H1 (cell line): ENCODE measurements at regions not wholly inside any gene's neighbourhood (a gene's known extent, or its start where the extent isn't known, plus 50 kb on each side); places are given as distances from the start of the nearest gene placed in this dataset.

ENCODE experiments used
- BCL11A ChIP-seq, 2 experiments: IDR thresholded peaks; one replicate each; pipeline ENCODE4 v1.6.1; 2011; ENCODE audit warnings: low read depth in 2 of 2, low read length in 2 of 2, mild to moderate bottlenecking in 2 of 2
- CBX5 ChIP-seq: fragments of 300-800, 300-1000 bp; sonication (generic); IDR thresholded peaks from 2 replicates; pipeline ENCODE4 v1.7.1; 2016; ENCODE audit warnings: antibody characterized with exemption, low read length, low read depth
- CHD7 ChIP-seq: fragments of 300-600 bp; sonication (generic); IDR thresholded peaks from 2 replicates; pipeline ENCODE4 v1.7.1; 2012; ENCODE audit warnings: low read length, moderate library complexity, mild to moderate bottlenecking, inconsistent platforms; ENCODE audit not compliant: insufficient replicate concordance
- CTBP2 ChIP-seq: IDR thresholded peaks from 2 replicates; pipeline ENCODE4 v1.7.0; 2011; ENCODE audit warnings: borderline replicate concordance, mild to moderate bottlenecking, moderate library complexity, mixed read lengths, low read length; ENCODE audit not compliant: insufficient read depth, insufficient read length
- GABPA ChIP-seq: IDR thresholded peaks from 2 replicates; pipeline ENCODE4 v1.6.1; 2011; ENCODE audit warnings: mild to moderate bottlenecking, low read length, moderate library complexity, borderline replicate concordance; ENCODE audit not compliant: insufficient read depth
- HDAC2 ChIP-seq, 2 experiments: fragments of 300-600 bp in 1 of 2; sonication (generic) in 1 of 2; IDR thresholded peaks; 2 replicates each; pipeline ENCODE4 v1.6.1; 2011 to 2012; ENCODE audit warnings: low read depth in 2 of 2, low read length in 2 of 2, mild to moderate bottlenecking in 2 of 2, moderate library complexity in 2 of 2, borderline replicate concordance in 1 of 2, inconsistent platforms in 1 of 2
- KDM1A ChIP-seq: fragments of 200-600, 300-600 bp; sonication (generic); IDR thresholded peaks from 2 replicates; pipeline ENCODE4 v1.7.1; 2016; ENCODE audit warnings: mild to moderate bottlenecking, low read length, borderline replicate concordance
- POU5F1 ChIP-seq: IDR thresholded peaks from 2 replicates; pipeline ENCODE4 v1.6.1; 2011; ENCODE audit warnings: low read depth, mild to moderate bottlenecking, low read length, moderate library complexity
- SP4 ChIP-seq: IDR thresholded peaks from 2 replicates; pipeline ENCODE4 v1.6.1; 2012; ENCODE audit warnings: low read length, inconsistent platforms
- SRF ChIP-seq: IDR thresholded peaks from 2 replicates; pipeline ENCODE4 v1.6.1; 2011; ENCODE audit warnings: mild to moderate bottlenecking, low read depth, low read length, moderate library complexity
- TAF7 ChIP-seq: optimal IDR thresholded peaks from 2 replicates; pipeline ENCODE3; 2011; ENCODE audit warnings: low read depth, mild to moderate bottlenecking, inconsistent platforms, low read length, moderate library complexity, borderline replicate concordance

GRCh38 chr4:135164601-135165000 lies 963.0 kb upstream of the PABPC4L start (continued):
- TF ChIP-seq CHD7 (no peak), CTBP2 (no peak), POU5F1 (no peak), TAF7 (no peak), GABPA (no peak), CBX5 (no peak), BCL11A (IDR thresholded peaks at IDR 0.05; ENCODE audit: low read depth in 2 of 2, low read length in 2 of 2) (no peak), HDAC2 (IDR thresholded peaks at IDR 0.05; ENCODE audit: borderline replicate concordance in 1 of 2, low read depth in 2 of 2, low read length in 2 of 2) (no peak), SRF (no peak), SP4 (no peak), KDM1A (no peak)
